ENCODE measurements at regions not wholly inside any gene's neighbourhood (a gene's known extent, or its start where the extent isn't known, plus 50 kb on each side); places are given as distances from the start of the nearest gene placed in this dataset.

DNA sequence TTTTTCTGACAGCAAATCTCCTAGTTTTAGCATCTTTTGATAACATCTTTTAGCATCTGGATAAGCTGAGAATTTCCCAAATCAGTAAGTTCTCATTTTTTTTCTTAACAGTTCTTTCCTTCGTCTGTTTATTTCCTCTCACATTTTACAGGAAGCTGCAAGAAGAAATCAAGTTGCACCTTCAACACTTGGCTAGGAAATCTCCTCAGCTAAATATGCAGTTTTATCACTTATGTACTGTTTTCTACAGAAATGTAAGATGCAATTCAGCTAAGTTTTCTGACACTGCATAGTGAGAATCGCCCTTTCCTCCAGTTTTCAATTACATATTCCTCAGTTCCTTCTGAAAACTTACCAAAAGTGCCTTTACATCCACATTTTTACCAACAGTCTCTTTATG, 59.0 kb upstream of the MSX2 start:
- no peak for DNase-seq

DNA sequence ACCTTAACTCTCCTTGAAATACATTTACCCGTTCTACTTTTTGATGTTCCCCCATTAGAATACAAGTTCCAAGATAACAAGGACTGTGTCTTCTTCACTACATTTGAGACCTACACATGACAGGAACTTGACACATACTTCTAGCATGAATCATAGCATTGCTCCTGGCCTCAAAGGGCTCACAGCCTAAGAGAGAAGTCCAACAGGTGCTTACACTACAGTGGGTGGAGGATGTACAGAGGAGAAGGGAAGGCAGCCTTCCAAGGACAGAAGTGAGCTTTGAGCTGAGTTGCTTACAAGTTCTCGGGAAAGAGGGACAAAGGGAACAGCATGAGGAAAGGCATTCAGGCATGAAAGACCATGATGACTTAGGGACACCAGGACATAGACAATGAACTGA, 56.9 kb upstream of the MSX2 start:
- no peak for DNase-seq

DNA sequence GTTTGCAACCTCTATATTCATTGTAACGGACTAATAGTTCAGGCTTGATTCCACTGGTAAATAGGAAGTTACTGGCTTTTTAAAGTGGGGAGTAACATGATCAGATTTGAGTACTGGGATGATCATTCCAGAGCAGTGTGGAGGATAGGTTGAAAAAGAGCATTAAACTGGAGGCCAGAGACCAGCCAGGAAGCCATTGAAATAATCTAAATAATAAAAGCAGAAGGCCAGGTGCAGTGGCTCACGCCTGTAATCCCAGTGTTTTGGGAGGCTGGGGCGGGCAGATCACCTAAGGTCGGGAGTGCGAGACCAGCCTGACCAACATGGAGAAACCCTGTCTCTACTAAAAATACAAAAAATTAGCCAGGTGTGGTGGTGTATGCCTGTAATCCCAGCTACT, 56.0 kb upstream of the MSX2 start:
- DNase-seq: no peak

Measured in 8988T (cell line).